Transverse colon (tissue), 4 donors: ENCODE measurements at regions not wholly inside any gene's neighbourhood (a gene's known extent, or its start where the extent isn't known, plus 50 kb on each side); places are given as distances from the start of the nearest gene placed in this dataset.

Source experiments
- EP300 ChIP-seq: sonication (generic); formaldehyde crosslinking; IDR thresholded peaks from one replicate; pipeline ENCODE4 v1.6.1; 2017; ENCODE audit warnings: antibody characterized with exemption, low read depth
- POLR2A ChIP-seq: fragments of 450-650 bp; IDR thresholded peaks from one replicate; pipeline ENCODE4 v1.6.1; 2016; ENCODE audit warnings: antibody characterized with exemption, mild to moderate bottlenecking, moderate library complexity
- POLR2AphosphoS5 ChIP-seq, 3 donors: sonication (generic); formaldehyde crosslinking; IDR thresholded peaks; one replicate each; pipeline ENCODE4 v1.6.1; 2016; ENCODE audit warnings: antibody characterized with exemption in 3 of 3
- TF ChIP-seq, protein P1 (sequence below), 5 experiments: fragments of 200-600 bp in 3 of 5; fragments of 450-650 bp in 2 of 5; sonication (generic) in 3 of 5; IDR thresholded peaks; 1 replicate in 2 of 5; 2 replicates in 3 of 5; pipeline ENCODE4 v1.5.1; 2016 to 2017; ENCODE audit warnings: antibody characterized with exemption in 5 of 5, inconsistent platforms in 3 of 5, mild to moderate bottlenecking in 2 of 5, moderate library complexity in 1 of 5

DNA sequence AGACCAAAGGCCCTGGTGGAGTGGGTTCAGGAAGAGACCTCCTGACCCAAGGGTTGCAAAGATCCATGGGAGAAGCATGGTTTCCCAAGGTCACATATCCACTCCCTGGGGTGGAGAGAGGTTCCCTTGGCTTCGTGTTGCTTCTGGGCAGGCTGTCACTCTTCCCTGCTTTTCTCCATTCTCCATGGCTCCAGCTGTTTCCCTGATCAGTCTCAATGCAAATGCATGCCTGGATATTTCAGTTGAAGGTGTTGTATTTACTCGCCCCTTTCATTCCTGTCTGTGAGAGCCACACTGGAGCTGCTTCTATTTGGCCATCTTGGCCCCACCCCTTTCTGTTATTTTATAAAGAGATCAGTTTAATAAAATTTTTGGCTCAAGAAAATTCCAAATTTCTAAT, 95.0 kb upstream of the PLSCR4 start:
- no peak for TF ChIP-seq POLR2A
- TF ChIP-seq POLR2AphosphoS5 (IDR thresholded peaks at IDR 0.05) = no peak
- no peak for TF ChIP-seq EP300
- TF ChIP-seq, protein P1, sequence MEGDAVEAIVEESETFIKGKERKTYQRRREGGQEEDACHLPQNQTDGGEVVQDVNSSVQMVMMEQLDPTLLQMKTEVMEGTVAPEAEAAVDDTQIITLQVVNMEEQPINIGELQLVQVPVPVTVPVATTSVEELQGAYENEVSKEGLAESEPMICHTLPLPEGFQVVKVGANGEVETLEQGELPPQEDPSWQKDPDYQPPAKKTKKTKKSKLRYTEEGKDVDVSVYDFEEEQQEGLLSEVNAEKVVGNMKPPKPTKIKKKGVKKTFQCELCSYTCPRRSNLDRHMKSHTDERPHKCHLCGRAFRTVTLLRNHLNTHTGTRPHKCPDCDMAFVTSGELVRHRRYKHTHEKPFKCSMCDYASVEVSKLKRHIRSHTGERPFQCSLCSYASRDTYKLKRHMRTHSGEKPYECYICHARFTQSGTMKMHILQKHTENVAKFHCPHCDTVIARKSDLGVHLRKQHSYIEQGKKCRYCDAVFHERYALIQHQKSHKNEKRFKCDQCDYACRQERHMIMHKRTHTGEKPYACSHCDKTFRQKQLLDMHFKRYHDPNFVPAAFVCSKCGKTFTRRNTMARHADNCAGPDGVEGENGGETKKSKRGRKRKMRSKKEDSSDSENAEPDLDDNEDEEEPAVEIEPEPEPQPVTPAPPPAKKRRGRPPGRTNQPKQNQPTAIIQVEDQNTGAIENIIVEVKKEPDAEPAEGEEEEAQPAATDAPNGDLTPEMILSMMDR (IDR thresholded peaks at IDR 0.05) = no peak
